EH (cell line): ENCODE measurements at regions not wholly inside any gene's neighbourhood (a gene's known extent, or its start where the extent isn't known, plus 50 kb on each side); places are given as distances from the start of the nearest gene placed in this dataset.
"Not testable (repeated sequence)": the region's sequence is repeated elsewhere in the genome, so short reads cannot be mapped to it uniquely, and the experiment has no call there.

Experiments used
- DNase-seq: peaks from one replicate; pipeline ENCODE4 v3.0.0-alpha.2; 2015; ENCODE audit warnings: low read depth

DNA sequence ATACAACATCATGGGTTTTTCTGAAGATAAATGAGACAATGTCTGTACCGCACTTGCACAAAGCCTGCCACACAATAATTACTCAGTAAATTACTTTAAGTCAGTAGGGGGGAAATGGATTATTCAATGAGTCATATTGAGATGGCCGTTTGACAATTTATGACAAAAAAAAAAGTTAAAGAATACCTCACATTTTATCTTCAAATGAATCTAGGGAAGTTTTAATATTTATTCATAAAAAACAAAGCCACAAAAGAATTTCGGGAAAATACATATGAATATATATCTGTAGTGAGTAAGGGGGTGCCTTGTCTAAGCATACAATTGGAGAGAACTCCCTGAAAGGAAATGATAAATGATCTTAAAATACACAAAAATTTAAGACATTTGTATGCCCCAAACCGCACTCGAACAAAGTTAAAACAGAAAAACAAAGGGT, 197.0 kb upstream of the SLC7A11 start:
- DNase-seq, result peak; percentile 75

DNA sequence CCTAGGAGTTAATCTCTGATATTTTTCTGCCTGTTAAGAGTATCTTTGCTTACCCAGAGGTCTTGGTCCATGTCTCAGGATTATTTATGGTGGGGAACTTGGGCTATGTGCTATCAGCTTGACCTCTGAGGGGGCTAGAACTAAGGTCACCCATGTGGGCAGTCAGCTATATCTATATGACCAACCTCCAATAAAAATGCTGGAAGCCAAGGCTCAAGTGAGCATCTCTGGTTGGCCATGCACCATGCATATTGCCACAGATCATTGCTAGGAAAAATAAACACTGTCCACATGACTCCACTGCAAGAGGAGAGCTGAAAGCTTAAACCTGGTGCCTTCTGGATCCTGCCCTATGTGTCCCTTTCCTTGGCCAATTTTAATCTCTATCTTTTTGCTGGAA, 196.5 kb upstream of the SLC7A11 start:
- DNase-seq, result peak; percentile 59

DNA sequence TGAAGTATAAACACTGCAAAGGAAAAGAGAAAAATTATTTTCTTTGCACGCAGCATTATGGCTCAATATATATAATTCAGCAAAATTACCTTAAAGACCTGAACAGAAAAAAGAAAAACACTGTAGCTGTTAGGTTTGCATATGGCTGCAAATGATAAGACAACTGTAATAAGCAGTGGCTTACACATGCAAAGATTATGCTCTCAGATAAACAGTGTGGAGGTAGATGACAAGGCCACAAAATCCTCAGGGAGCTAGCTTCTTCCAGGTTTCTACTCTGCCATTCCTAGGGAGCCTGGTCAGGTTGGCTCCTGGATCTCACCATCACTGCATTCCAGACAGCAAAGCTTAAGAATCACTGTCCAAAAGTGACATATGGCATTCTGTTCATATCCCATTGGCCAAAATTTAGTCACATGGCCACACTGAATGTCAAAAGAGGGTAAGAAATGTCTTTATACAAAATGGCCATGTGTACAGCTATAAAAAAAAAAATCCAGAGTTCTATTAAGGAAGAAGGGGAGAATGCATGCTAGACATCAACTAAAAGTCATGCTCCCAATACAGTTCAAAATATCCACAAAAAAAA, 195.2 kb upstream of the SLC7A11 start:
- DNase-seq, result no peak

DNA sequence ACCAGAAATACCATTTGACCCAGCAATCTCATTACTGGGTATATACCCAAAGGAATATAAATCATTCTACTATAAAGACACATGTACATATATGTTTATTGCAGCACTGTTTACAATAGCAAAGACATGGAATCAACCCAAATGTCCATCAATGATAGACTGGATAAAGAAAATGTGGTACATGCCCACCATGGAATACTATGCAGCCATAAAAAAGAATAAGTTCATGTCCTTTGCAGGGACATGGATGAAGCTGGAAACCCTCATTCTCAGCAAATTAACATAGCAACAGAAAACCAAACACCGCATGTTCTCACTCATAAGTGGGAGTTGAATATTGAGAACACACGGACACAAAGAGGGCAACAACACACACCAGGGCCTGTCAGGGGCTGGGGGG, 193.6 kb upstream of the SLC7A11 start:
- DNase-seq, result not testable (repeated sequence)

DNA sequence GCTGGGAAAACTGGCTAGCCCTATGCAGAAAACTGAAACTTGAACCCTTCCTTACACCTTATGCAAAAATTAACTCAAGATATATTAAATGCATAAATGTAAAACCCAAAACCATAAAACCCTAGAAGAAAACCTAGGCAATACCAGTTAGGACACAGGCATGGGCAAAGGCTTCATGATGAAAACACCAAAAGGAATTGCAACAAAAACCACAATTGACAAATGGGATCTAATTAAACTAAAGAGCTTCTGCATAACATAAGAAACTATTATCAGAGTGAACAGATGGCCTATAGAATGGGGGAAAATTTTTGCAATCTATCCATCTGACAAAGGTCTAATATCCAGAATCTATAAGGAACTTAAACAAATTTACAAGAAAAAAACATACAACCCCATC, 192.9 kb upstream of the SLC7A11 start:
- not testable (repeated sequence) for DNase-seq

DNA sequence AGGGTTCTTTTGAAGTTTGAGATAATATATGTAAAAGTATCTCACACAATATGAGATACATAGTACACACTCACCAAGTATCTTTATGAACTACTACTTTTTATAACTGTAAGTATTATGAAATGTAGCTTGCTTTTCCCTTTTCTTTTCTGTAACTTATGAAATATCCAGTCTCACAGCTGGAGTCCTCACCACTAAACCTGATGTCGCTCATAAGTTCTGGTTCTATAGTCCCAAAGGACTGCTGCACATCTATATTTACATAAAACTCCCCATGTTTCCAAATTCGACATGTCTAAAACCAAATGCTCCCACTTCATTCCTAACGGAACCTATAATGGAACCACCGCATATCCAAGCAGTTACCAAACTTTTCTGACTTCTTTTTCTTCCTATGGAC, 186.5 kb upstream of the SLC7A11 start:
- no peak for DNase-seq

DNA sequence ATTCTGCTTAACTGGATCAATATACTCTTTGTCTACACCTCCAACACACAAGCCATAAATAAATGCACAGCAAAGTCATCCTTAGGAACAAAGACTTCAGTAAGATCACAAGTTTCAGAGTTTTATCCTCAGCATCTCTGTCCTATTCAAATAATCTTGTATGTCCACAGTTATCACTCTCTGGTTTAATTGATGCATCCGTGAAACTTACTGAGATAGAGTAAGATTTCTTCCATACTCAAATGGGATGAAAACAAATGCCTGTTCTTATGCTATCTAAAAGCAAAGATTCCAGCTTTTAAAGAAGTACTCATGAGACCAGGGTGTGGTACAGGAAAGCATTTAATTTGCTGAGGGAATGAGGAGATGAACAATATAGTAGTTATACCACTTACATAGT, 184.6 kb upstream of the SLC7A11 start:
- DNase-seq, result no peak

DNA sequence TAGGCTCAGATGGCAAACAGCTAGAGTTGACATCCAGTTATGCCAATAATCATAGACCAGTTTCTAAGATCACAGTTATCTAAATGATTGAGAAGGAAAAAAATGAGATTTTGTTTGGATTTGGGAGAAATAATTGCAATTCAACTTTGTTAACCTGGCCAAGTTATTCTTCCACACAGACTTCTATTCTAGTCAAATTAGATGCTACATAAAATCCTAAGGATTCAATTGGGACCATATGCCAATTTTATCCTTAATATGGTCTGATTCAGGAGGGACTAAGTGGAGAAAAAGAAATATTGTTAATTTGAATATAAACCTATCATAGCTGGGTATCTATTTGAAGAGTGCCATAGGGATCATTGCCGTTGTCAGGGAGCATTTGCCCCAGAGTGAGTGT, 178.3 kb upstream of the SLC7A11 start:
- DNase-seq, result no peak

DNA sequence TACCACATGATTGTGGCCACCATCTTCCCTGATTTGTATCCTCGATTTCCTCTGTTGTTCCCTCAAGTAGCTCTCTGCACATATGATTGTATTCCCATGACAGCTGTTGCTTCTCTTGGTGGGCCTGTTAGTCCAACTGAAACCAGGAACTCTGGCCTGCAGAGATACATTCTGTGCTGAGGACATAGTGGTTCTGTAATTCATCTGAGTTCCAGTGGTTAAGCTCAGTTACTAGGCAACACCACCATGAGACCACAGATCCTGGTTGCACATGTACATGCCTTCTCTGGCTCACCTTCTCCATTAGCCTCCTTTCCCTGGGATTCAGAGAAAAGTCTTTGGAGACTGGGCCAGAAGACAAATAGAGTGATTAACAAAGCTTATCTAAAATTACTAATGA, 172.1 kb upstream of the SLC7A11 start:
- no peak for DNase-seq

DNA sequence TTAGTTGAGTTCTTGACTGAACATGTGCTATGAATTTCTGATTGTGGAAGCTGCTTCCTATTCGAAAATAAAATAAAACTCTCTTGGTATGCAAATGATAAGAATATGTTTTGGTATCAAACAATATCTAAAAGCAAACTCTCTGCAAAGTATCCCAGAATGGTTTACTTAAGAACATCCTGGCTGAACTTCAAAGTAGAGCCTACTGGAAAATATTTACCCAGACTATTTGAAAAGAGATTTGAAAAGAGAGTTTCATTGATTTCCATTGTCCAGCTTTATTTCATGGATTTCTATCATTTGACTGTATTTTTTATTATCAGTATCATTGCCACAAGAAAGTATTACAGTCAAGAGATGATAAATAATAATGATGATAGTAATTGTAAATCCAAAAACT, 171.1 kb upstream of the SLC7A11 start:
- DNase-seq, result no peak

DNA sequence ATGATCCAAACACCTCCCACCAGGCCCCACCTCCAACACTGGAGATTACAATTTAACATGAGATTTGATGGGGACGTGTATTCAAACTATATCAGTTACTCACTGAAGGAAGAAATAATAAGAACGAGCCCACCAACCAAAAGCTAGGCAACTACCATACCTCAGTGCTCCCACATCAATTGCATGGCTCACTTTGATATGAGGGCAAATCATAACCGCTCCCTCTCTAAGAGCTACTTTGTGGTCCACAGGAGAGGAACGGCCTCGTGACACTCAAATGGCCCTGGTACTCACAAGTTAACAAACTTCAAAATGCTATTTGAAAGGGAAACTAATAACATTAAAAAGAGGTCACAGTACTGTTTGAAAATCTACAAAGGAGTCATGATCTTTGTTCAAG, 170.7 kb upstream of the SLC7A11 start:
- no peak for DNase-seq

DNA sequence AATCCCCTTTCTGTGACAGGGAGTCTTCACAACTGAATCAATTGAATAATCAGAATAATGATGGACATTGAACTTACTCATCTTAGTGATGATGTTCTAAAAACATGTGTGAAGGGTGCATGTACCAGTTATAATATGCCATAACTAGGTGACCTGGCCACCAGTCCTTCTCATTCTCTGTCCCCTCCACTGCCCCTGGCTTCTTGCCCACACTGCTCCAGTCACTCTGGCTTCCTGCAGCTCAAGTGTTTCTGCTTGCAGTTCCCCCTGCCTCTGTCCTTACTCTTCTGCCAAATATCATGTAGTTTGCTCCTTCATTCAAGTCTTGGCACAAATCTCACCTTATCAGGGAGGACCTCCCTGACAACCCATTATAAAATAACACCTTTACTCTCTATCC, 168.1 kb upstream of the SLC7A11 start:
- peak; percentile 9 for DNase-seq

DNA sequence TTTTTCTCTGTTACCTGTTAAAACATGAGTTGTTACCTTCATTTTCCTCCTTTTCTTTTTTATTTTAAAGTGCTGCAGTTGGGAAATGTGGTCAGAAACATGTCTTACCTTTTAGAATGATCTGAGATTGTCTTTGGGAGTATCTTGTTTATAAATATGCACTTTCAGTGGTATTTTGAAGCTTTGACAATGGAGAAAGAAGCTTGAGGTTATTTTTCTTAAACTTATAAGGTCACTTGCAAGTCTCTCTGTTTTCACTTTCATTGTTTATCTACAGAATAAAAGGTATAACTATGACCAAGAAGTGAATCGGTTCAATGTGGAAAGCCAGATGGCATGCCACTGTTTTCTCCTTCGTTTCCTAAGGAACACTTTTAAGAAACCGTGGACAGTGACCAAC, 167.5 kb upstream of the SLC7A11 start:
- no peak for DNase-seq

DNA sequence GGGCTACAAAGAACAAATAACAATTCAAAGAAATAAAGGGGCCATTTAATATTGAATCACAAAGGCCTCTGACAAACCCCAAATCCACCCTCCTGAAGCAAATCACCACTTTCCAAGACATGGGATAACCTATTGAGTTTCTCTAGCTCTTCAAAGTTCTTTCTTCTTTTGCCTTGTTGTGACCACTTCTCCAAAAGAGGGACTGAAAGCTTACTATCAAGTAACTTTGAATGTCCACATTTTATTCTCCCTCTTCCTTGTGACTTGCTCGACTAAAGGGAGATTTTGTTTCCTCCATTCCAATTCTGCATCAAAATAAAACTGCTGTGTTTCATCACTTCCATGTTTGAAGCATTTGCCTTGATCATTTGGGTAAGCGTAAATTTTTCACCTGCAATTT, 166.6 kb upstream of the SLC7A11 start:
- no peak for DNase-seq

DNA sequence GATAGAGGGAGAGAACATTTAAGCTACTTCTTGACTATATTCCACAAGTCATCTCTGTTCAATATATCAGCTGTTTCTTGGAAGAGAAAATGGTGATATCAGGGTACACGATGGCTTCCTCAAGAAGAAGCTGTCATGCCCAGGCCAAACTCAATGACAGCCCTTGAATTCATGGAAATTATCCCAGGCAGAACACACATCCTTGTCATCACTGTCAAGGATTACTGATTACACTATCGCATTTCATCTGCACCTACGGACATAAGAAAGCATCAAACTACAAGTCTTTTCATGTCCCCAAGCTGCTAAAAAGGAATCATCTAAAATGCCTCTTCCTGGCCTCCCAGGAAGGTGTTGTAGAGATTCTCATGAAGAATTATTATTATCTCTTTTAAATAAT, 165.2 kb upstream of the SLC7A11 start:
- DNase-seq, result no peak

DNA sequence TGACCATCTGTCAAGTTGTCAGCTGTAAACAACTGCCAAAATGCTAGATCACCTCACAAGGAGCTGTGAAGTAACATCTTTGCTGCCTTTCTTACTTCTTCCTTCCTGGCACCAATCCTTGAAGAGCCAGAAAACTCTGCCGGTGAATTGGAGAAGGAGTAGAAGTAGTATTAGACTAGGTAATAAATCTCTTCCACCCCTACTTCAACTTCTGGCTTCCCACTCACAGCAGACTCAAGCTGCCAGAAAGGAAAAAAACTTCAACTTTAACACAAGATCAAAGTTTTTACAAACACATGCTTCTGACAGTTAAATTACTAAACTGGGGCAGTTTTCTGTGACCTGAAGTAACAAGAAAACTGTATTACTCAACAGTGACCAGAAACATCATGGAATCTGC, 164.7 kb upstream of the SLC7A11 start:
- DNase-seq, result peak; percentile 19

DNA sequence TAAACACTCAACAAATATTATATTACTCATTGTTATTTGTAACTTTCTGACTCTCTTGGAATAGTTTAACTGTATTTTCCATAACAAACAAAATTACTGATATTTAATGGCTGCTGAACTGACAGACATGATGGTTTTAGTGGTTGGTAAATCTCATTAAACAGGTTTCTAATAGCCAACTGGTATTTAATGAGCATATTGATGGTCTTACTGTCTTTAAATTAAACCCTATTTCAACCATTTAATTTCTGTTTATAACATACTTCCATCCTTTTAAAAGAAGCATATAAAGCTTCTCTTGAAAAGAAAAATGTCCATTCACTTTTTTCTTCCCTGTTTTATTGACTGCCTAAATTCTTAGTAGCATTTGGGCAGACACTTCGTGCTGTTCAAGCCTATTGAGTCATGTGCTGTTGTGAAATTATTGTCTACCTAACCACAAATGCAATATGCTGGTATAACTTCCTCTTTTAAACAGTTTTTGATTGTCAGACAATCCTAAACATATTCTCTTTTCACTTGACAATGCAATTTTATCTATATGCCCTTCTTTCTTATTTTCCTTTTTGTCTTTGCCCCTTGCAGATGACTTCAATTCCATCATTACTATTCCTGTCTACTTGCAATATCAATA, 163.9 kb upstream of the SLC7A11 start:
- peak; percentile 73 for DNase-seq

DNA sequence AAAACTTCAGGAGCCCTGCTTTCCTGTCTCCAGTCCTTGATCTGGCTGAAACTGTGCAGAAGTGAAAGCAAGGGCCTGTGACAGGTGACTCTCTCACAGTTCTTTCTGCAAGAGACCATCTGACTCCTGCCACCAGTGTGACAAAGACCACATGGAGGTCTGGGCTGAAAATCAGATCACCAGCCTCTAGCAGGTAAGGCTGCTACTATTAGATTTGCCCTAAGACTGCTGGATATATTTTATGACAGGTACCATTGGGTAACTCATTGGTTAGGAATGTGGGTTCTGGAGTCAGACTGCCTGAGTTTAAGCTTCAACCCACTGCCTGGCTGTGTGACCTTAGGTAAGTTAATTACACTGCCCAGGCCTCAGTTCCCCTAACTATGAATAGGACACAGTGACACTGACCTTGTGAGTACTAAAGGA, 163.3 kb upstream of the SLC7A11 start:
- peak; percentile 22 for DNase-seq

DNA sequence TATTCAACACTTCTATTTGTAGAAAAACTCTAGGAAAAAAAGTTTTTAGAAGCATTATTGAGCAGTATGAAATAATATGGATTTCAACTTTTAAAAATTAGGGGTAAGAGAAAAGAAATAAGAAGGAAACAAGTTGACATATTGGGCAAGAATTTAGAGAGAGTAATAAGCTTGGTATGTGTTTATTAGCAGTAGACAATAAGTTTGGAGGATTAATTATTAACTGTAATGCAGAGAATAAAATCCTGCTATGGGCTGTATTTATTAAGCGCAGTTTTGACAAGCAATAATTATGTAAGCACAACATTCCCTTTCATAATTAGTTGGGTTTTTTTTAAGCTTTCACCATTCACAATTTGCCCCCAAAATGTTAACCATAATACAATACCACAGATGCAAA, 162.7 kb upstream of the SLC7A11 start:
- DNase-seq, result no peak

DNA sequence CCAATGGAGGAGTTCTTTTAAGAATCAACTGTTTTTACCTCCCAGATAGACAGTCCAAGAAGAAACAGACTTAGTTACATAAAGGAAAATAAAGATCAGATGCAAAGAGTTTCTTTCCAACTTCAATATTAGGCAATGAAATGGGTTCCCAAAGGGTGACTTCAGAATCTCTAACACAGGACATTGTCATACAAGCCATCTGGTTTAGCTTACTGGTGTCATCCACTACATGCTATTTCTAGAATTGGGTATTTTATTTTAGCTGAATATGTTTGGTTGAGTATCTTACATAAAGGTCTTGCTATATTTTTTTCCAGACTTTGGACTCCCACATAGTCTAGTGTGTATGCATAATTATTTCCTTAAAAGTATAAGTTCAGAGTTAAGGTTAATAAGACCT, 162.1 kb upstream of the SLC7A11 start:
- DNase-seq, result no peak

DNA sequence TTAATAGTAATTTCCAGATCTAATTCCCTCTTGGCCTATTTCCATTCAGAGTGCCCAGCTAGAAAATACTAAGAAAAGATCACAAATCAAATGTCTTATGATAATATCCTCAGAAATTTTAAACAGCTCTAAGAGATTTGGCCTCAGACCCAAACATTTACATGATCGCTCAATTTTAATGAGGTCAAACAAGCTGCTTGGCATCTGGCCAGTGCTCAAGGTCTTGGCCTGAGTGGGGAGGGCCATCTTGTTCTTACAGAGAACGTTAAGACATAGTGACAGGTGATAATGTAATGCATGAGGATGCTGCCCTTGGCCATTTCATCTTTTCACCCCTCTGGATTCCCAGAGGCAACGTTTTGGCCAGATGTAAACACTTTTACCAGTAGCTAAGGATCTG, 159.2 kb upstream of the SLC7A11 start:
- DNase-seq, result peak; percentile 40

DNA sequence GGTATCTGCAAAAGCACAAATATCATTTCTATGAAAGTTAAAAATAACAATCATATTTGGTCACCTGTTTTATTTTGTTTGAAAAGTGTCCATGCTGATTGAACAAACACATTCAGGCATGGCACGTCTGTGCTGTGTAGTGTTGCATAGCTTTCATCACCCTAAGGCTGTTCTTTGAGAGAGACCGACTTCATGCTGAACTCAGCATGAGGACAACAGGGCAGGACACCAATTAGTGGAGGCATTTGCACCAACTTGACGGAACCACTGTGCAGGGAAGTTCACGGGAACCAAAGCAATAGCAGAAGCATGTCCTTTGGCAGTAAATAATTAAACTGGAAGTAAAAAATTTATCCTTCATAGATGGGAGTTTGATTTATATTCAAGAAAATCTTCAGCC, 158.4 kb upstream of the SLC7A11 start:
- no peak for DNase-seq

DNA sequence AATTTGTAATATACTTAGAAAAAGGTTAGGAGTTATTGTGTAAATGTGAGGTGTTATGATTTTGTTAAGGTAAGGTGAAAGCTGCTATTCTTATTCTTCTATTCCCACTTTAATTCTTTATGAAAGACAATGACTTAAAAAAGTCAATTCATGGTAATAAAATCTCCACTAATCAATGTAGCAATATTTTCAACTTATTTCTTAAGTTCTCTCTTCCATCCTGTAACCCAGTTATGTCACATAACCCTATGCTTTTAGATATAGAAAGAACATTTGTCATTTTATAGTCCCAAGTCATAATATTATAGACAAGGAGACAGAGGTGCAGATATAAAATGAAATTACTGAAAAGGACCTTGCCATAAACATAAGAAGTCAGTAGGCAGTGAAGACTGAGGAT, 157.9 kb upstream of the SLC7A11 start:
- DNase-seq, result no peak

DNA sequence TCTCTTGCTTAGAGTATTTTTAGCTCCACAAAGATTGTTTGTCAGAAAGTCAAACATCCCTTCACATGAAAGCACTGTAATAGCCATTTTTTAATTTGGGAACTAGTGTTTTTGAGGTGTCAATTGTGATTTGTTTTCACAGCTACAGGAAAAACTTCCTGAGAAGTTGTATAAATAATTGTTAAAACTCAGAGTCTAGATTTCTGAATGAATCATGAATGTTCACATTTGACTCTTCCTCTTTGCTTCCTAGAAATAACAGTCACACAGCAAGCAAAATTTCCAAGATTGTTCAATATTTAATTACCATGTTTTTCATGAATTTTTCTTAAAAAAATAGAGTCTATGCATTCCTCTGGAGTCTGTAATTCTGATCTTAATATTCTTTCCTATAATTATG, 156.9 kb upstream of the SLC7A11 start:
- no peak for DNase-seq
